NOMO-1 (cell line): ENCODE measurements at regions not wholly inside any gene's neighbourhood (a gene's known extent, or its start where the extent isn't known, plus 50 kb on each side); places are given as distances from the start of the nearest gene placed in this dataset.
"Not testable (repeated sequence)": the region's sequence is repeated elsewhere in the genome, so short reads cannot be mapped to it uniquely, and the experiment has no call there.

Experiments
- DNase-seq, 2 experiments: peaks; one replicate each; lab custom pipeline; 2025; ENCODE audit not compliant: unreplicated experiment in 2 of 2; lab: John Stamatoyannopoulos, UW

DNA sequence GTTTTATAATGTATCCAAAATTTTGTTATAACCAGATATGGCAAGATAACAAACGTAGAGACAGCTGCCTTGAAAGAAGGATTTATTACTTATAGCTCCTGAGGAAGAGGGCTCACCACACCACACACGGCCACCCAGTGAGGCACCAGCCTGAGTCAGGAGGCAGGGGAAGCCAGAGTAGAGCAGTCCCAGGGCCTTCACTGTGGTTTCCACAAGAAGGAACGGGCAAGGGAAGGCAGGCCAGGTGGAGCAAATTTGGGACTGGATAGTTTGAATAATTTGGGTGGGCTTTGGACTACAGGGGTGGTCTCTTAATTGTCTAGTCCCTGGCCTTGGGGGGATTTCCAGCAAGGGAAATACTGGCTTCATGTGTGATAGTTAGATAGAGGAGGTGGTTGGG is 72.5 kb downstream of the RRAGC start:
- no peak for DNase-seq

DNA sequence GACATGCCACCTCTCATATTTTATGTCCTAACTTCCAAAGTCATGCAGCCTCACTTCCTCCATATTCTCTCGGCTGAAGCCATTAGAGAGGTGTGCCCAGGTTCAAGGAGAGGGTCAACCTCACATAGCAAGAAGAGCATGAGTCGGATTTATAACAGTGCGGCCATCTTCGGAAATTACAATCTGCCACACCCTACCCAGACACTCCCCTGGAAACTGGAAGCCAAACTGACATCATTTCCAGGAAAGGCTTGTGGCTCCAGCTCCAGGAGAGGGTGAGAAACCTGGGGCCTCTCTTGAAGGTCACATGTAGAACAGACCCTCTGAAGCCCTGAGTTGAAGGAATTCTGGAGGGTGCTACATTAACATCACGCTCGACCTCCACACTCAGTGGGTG is 73.5 kb downstream of the RRAGC start:
- no peak for DNase-seq

DNA sequence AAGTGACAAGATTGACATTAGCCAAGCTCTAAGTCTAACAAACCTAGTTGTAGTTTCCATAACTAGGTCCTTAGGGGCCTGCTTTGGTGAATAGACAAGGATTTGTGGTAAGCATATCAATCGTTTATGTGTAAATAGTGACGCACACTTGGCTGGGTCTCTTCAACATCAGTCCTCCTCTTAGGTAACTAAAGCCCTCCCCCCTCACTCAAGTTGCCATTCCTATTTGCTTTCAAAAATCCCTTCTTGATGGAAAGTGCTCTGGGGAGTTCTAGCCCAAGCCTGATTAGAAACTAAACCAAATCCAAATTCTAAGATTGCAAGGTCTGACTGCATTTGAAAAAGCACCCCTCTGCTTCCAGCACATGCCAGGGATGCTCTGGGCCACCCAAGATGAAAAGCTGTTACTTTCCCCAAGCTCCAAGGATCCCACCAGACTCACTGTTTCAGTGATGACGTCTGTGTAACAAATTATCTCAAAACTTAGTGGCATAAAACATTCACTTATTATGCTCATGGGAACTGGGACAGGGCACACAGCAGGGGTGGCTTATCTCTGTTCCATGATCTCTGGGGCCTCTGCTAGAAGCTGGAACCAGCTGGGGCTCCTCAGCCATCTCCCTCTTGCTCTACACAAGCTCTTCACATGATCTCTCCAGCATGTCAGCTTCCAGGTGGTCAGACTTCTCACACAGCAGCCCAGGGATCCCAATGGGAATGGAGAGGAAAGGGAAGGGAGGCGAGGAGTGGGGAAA is 74.1 kb downstream of the RRAGC start:
- DNase-seq = no peak

DNA sequence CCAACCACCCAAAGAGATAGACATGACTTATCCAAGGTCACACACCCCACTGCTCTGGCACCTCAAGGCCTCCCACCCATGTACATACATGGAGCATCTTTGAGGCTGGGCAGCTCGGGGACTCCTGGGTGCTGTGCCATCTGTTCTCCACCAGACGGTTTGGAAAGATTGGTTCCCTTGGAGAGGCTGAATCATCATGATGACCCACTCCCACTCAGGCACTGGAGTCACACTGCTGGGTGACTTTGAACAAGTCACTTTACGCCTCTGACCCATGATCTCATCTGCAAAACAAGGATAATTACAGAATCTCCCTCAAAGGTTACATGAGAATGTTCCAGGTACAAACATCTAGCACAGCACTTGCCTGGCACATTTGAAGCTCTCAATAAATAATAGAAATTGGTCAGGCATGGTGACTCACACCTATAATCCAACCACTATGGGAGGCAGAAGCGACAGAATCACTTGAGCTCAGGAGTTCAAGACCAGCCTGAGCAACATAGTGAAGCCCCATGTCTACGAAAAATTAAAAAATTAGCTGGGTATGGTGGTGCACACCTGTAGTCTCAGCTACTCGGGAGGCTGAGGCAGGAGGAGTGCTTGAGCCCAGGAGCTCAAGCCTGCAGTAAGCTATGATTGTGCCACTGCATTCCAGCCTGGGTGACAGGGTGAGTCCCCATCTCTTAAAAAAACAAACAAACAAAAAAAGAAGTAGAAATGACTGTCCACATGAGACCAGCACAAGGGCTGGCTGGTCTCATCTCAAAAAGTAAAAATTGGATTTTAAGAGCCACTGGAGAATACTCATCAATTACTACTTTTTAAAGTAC is 74.9 kb downstream of the RRAGC start:
- DNase-seq = no peak

DNA sequence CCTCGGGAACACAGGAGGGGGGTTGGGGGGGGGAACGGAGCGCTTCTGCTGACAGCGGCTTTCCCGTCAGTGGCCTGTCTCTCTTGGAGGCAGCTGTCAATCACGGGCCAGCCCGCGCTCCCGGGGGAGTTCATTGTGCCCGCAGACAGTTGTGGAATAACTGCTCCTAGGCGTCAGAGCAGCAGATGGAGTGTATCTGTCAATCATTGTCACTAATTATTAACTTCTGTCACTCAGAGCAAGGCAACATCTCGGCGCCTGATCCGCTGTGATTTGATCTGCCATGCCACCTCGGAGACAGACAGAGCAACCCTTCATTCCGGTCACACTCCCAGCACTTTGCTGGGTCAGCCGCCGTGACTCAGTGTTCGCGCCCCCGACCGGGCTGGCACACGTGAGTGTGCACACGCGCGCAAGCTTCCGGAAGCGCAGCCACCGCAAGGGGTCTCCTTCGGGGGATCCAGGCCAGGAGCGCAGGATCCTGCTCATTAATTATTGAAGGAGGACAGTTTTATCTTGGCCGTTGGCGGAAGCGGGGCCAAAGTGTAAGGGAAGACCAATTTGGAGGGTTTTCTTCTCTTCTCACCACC is 75.8 kb downstream of the RRAGC start:
- DNase-seq = no peak

DNA sequence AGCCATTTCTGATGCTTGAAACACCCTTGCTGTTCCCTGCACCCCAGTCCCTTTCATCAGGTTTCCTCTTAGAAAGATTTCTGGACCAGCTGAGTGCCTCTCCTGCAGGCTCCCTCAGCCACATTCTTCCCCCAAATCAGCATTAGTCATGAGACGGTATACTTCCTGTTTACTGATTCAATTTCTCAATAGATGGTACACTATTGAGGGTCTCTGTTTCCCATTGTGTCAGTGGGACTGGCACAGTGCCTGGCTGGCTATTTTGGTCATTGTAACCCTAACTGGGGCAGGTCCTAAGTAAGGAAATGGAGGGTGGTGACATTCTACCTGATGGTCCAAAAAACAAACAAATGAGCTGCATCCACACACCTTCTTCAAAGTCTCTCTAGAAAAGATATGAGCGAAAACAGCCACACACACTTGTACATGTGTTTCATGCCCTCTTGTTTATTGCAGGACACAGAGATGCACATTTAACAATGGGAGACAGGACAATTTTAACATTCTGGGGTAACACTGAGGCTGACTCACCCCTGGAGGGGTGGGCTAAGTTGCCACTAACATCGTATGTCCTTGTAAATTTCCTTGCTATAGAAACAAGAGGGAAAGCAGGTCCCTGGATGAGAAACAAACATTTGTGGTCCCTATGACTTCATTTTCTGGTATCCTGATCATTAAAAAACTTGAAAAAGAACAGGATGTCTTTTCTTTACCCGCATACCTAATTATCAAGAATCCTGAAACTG is 77.5 kb downstream of the RRAGC start:
- no peak for DNase-seq

DNA sequence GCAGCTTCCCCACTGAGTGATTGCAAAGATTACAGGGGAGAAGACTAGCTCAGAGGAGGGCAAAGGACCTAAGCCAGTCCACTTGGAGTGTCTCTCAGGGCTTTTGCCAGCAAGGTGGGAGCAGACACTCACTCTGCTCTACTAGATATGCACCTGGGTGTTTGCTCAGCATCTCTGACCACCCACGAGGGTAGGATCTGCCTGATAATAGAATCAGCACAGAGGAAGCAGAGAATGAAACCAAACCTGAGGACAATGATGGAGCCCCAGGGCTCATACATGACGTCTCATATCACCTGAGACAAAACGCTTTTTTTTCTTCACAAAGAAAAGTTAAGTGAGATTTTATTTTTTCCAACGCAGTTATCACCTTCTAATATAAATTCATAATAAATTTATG is 79.4 kb downstream of the RRAGC start:
- no peak for DNase-seq

DNA sequence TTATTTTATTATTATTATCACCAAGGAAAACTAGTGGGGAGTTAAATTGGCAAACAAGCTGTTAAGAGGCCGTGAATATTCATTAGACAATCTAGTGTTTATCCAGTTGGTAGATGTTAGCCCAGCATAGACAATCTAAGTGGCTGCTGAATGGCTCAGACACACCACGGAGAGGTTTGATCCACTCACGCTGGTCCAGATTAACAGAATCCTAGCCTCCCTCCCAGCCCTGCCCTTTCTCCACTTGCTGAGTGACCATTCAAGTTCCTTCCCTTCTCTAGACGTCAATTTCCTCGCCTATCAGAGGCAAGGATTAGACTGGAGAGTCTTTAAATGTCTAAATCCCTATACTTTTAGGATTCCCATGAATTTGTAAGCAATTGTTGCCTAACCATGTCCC is 80.1 kb downstream of the RRAGC start:
- DNase-seq = no peak

DNA sequence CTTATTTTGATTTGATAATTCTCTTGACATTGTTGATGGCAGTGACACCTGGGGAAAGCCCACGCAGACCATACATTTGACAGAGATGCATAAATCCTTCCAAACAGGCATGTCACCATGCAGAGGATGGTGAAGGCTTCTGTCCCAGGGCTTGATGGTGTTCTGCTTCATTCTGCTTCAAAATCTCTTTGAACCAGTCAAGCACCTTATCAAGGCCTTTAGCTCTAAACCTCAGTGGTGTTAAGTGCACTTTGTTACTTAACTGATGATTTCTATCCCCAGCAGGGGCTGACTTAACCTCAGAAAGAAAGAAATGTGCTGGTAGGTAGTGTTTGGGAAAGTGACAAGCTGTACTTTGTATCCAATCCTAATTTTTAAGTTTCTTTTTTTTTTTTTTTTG is 81.1 kb downstream of the RRAGC start:
- no peak for DNase-seq

DNA sequence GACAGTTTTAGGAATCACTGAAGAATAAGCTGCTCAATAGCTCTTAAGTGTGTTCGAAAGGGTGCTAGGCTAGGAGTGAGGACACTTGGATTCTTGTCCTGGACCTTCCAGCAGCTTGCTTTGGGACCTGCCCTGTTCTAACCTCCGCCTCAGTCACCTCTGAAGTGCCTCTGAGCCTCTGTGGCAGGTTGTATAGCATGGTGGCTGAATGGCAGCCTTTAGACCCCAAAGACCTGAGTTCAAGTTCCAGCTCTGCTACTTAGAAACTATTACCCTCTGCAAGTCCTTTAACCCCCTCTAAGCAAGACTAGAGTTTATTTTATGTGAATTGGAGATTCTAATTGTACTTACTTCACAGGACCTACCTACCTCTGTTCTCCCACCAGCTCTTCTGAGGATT is 81.5 kb downstream of the RRAGC start:
- no peak for DNase-seq

DNA sequence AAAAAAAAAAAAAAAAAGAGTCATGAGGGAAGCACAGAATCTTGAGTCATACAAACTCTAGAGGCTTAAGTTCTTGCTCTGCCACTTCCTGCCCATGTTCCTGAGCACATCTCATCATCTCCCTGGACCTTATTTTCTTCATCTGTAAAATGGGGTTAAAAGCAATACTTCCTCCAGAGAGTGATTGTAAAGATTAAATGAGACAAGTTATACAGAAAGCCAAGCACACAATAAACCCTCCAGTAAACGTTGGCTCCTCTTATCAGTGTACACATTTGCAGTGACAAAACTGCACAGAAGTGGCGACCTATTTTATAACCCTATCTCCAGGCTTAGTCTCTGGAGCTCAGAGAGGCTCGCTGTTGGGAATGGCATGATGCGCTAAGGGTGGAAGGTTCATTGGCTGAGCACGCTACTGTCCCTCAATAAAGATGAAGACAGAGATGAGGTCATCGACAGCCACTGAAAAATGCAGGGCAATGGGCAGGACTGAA is 82.1 kb downstream of the RRAGC start:
- DNase-seq = no peak

DNA sequence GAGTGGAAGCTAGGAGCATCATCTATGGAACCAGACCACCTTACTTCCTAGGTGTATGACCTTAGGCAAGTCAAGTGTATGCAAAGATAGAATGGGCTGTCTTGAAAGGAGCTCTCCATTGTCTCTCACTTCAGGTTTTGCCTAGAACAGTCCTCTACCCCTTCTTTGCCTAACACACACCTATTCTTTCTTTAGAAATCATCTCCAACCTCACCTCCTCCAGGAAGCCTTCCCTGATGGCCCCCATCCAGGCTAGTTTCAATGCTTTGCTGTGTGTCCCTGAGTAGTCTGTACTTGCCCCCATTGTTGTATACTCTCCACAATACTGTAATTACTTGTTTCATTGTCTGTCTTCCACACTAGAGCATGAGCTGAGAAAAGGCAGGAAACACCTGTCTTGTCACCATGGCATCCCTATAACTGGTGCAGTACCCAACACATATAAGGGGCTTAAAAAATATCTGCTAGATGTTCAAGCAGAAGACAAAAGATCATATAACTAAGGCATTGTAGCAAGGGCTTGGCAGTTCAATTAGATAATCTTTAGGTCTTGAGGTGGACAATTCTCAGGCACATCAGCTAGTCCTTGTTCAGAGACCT is 83.0 kb downstream of the RRAGC start:
- no peak for DNase-seq

DNA sequence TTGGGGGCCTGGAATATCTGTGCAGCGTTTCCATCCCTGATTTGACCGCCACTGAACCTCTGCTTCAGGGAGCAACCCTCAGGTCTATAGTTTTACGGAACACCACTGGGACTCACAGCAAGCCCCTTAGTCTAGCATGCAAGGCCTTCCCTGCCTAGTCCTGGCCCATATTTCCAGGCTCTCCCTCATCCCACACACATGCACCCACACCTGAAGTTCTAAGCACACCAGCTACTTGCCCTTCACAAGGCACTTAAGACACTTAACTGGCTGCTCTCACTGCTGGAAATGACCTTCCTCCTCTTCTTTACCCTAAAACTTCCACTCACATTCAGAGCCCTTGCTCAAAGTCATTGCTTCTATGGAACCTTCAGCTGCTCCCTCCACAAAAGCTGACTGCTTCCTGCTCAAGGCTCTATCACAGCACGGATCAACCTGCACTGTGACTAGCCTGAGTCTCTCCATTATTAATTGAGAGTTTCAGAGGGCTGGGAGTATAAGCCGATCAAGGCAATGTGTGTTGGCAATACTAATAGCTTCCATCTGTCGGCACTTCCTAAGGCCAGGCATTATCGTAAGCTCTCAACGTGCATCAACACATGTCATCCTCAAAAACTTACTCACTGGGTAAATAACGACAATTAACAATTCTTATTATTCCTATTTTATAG is 84.3 kb downstream of the RRAGC start:
- no peak for DNase-seq

DNA sequence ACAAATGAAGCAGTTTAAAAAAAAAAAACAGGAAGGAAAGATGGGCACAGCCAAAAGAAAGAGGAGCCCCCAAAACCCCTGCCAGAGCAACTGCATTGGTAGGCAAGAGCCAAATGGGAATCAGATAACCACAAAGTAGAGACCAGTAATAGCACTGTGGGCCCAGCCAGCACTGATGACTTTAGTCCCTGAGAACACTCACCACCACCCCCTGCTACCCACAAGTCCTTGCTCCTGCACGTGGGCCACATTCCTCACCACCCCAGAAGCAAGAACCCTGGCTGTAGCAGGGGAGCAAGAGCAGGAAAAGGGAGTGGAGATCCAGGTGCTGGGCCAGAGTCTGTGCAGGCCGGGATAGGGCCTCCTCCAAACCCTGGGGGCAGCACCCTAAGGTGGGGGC is 86.1 kb downstream of the RRAGC start:
- DNase-seq = no peak

DNA sequence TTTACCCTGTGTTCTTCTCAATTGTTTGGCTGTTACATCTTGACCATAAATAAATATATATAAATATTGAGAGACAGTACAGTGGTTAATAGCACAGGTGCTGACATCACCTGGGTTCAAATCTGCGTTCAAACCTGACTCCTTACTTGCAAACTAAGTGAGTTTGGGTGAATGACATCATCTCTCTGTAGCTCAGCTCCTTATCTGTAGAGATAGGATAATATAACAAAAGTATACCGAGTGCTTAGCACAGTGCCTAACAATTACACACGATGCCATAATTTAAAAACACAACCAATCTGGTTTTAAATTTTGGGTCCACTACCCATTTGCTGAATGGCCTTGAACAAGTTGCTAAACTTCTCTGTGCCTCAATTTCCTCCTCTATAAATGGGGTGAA is 86.6 kb downstream of the RRAGC start:
- DNase-seq = no peak

DNA sequence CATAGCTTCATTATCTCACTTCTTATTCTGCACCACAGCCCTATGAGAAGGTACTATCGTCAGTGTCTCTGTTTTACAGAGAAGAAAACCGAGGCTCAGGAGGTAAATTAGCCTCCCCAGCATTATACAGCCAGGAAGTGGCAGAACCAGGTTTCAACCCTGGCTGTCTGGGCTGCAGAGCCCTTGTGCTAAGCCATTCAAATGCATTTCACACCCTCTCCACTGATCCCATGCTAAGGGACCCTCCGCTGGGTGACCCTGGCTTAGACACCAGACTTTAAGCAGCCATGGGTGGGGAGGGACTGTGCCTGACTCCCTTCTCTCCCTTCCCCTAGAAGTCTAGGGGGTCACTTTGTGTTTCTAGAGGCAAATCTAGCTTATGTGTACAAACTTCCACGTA is 87.5 kb downstream of the RRAGC start:
- DNase-seq = no peak

DNA sequence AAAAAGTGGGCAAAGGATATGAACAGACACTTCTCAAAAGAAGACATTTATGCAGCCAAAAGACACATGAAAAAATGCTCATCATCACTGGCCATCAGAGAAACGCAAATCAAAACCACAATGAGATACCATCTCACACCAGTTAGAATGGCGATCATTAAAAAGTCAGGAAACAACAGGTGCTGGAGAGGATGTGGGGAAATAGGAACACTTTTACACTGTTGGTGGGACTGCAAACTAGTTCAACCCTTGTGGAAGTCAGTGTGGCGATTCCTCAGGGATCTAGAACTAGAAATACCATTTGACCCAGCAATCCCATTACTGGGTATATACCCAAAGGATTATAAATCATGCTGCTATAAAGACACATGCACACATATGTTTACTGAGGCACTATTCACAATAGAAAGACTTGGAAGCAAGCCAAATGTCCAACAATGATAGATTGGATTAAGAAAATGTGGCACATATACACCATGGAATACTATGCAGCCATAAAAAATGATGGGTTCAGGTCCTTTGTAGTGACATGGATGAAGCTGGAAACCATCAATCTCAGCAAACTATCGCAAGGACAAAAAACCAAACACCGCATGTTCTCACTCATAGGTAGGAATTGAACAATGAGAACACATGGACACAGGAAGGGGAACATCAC is 88.9 kb downstream of the RRAGC start:
- DNase-seq = not testable (repeated sequence)

DNA sequence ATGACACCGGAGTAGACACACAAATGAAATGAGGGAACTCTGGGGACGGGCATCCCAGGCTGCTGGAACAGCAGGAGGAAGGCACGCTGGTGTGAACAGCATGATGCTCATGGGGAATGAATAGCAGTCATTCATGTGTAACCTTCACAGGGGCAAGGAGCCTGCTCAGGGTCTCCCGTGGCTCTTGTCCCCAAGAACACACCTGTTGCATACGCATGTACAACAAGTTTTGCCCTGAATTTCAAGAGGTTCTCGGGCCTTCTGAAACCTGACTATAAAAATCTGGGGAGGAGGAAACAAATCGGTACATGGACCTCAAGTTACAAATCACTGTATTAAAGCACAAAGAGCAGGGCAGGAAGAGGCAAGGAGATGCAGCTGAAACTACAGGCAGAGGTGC is 93.4 kb downstream of the RRAGC start:
- DNase-seq = no peak

DNA sequence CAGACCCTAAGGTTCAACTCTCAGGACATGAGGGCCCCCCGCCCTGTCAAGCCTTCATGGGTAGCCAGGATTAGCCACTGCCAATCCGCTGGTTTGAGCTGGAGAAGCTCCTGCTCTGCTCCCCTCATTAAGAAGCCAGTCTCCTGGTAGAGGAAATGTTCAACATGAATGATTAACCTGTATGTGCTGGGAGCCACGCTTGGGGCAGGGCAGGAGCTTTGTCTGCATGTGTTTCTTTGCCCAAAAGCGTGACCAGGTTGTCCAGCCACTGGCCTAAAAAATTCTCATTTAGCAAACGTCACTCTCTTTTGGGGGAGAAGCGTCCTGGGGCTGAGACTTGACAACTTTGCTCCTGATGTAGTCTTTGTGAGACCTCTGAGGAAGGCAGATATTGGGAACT is 96.5 kb downstream of the RRAGC start:
- no peak for DNase-seq

DNA sequence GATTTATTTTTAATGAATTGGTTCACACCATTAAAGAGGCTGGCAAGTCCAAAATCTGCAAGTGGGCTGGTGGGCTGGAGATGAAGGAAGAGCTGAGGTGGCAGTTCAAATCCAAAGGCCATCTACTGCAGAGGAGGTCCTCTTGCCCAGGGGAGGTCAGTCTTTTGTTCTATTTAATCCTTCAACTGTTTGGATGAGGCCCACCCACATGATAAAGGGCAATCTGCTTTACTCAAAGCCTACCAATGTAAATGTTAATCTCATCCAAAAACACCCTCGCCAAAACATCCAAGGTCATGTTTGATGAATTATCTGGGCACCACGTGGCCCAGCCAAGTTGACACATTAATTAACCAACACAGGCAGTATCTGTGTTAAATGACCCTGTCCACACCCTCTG is 99.0 kb downstream of the RRAGC start:
- no peak for DNase-seq
